Keratinocyte (primary cell): ENCODE measurements at regions not wholly inside any gene's neighbourhood (a gene's known extent, or its start where the extent isn't known, plus 50 kb on each side); places are given as distances from the start of the nearest gene placed in this dataset.
"Not testable (repeated sequence)": the region's sequence is repeated elsewhere in the genome, so short reads cannot be mapped to it uniquely, and the experiment has no call there.

Experiments
- DNase-seq: peaks from one replicate; pipeline ENCODE4 v3.0.0-alpha.2; 2011; ENCODE audit warnings: low read depth, missing footprints, low spot score
- FAIRE-seq: peaks from 2 replicates; lab custom pipeline; 2011; peaks lifted over from hg19 to GRCh38; lab: Jason Lieb, UNC
- H2AFZ ChIP-seq: 2 replicates; pipeline ENCODE4 v1.6.0; 2012; ENCODE audit warnings: low read length, control low read depth, inconsistent platforms; ENCODE audit not compliant: control insufficient read depth
- H3K27ac ChIP-seq: 2 replicates; pipeline ENCODE4 v1.5.1; 2011; ENCODE audit warnings: low read length; ENCODE audit not compliant: control insufficient read depth, insufficient read depth
- H3K27me3 ChIP-seq: 3 replicates; pipeline ENCODE4 v1.6.0; 2011; ENCODE audit warnings: low read length; ENCODE audit not compliant: control insufficient read depth, insufficient read depth; ENCODE audit errors: extremely low read depth
- H3K36me3 ChIP-seq, 2 experiments: 2 replicates in 1 of 2; 3 replicates in 1 of 2; pipeline ENCODE4 v1.5.1; 2011; ENCODE audit warnings: low read length in 2 of 2, mild to moderate bottlenecking in 1 of 2; ENCODE audit not compliant: control insufficient read depth in 2 of 2, insufficient read depth in 2 of 2; ENCODE audit errors: extremely low read depth in 1 of 2
- H3K4me1 ChIP-seq: 3 replicates; pipeline ENCODE4 v1.5.1; 2011; ENCODE audit warnings: low read length; ENCODE audit not compliant: control insufficient read depth, insufficient read depth; ENCODE audit errors: extremely low read depth
- H3K4me2 ChIP-seq: 3 replicates; pipeline ENCODE4 v1.6.0; 2011; ENCODE audit warnings: low read depth, low read length; ENCODE audit not compliant: control insufficient read depth, insufficient read depth; ENCODE audit errors: extremely low read depth
- H3K4me3 ChIP-seq, 3 experiments: fragments of 200-600 bp in 1 of 3; sonication (generic) in 1 of 3; 2 replicates in 2 of 3; 3 replicates in 1 of 3; pipeline ENCODE4 v1.5.1; 2011 to 2016; ENCODE audit warnings: low read length in 3 of 3, mild to moderate bottlenecking in 3 of 3, control low read depth in 2 of 3, inconsistent platforms in 1 of 3, low read depth in 1 of 3, mixed read lengths in 1 of 3, mixed run types in 1 of 3, moderate library complexity in 1 of 3; ENCODE audit not compliant: control insufficient read depth in 2 of 3, insufficient read depth in 2 of 3; ENCODE audit errors: extremely low read depth in 1 of 3
- H3K79me2 ChIP-seq: 2 replicates; pipeline ENCODE4 v1.6.0; 2012; ENCODE audit warnings: low read length; ENCODE audit not compliant: control insufficient read depth, insufficient read depth
- H3K9ac ChIP-seq: 3 replicates; pipeline ENCODE4 v1.6.0; 2011; ENCODE audit warnings: low read length; ENCODE audit not compliant: control insufficient read depth, insufficient read depth; ENCODE audit errors: extremely low read depth
- H3K9me1 ChIP-seq: 3 replicates; pipeline ENCODE4 v1.6.0; 2011; ENCODE audit warnings: low read length; ENCODE audit not compliant: control insufficient read depth, insufficient read depth; ENCODE audit errors: extremely low read depth
- H3K9me3 ChIP-seq: 2 replicates; pipeline ENCODE4 v1.5.1; 2012; ENCODE audit warnings: low read depth, low read length; ENCODE audit not compliant: control insufficient read depth
- H4K20me1 ChIP-seq: 3 replicates; pipeline ENCODE4 v1.6.0; 2011; ENCODE audit warnings: low read length; ENCODE audit not compliant: control insufficient read depth, insufficient read depth; ENCODE audit errors: extremely low read depth
- CTCF ChIP-seq, 3 experiments: IDR thresholded peaks in 1 of 3; conservative IDR thresholded peaks in 1 of 3; optimal IDR thresholded peaks in 1 of 3; 2 replicates in 2 of 3; 3 replicates in 1 of 3; pipeline versions ENCODE3 to v1.5.1; 2011; ENCODE audit warnings: low read length in 3 of 3, mild to moderate bottlenecking in 3 of 3, moderate library complexity in 2 of 3, control low read depth in 1 of 3, inconsistent platforms in 1 of 3; ENCODE audit not compliant: insufficient read depth in 2 of 3; ENCODE audit errors: extremely low read depth in 1 of 3
- EZH2 ChIP-seq: IDR thresholded peaks from one replicate; pipeline ENCODE4 v1.6.1; 2012; ENCODE audit warnings: inconsistent platforms, mild to moderate bottlenecking, low read length, moderate library complexity
- dilution Hi-C: fragments of 300-500 bp; cut with MboI; formaldehyde crosslinking; loops from one replicate; pipeline ENCODE4 v1.7.0; 2020; ENCODE audit warnings: low sequenced_read_pairs; ENCODE audit not compliant: extremely low pct_ligation_motif_present

GRCh38 chr22:48060266-48060665 is 1297.8 kb downstream of the TBC1D22A start:
- no peaks in the 10 kb centered on the region for H3K27me3 ChIP-seq
- no peak overlapping the region for H3K9ac ChIP-seq
- TF ChIP-seq CTCF (optimal IDR thresholded peaks at IDR 0.05 in 1 of 3, IDR thresholded peaks at IDR 0.05 in 1 of 3, conservative IDR thresholded peaks at IDR 0.05 in 1 of 3; ENCODE audit: extremely low read depth in 1 of 3, insufficient read depth in 2 of 3, low read length in 3 of 3) (no peak), EZH2 (no peak)
- no peaks in the 10 kb centered on the region for H3K36me3 ChIP-seq
- DNase-seq (no peak), FAIRE-seq (no peak)
- H3K4me1 ChIP-seq, result no peaks in the 10 kb centered on the region
- no peaks in the 10 kb centered on the region for H4K20me1 ChIP-seq
- peaks cover 9% of the 10 kb centered on the region for H3K9me3 ChIP-seq
- H3K9me1 ChIP-seq, result no peaks in the 10 kb centered on the region
- no peak overlapping the region for H3K4me2 ChIP-seq
- H3K4me3 ChIP-seq, result no peak overlapping the region
- H3K79me2 ChIP-seq, result no peaks in the 10 kb centered on the region
- H3K27ac ChIP-seq, result no peak overlapping the region
- H2AFZ ChIP-seq, result no peak overlapping the region
- dilution Hi-C loops, result no loop called here

- H4K20me1 ChIP-seq, H3K79me2 ChIP-seq, H3K9me3 ChIP-seq, DNase-seq, H3K36me3 ChIP-seq, H3K27ac ChIP-seq, H3K9me1 ChIP-seq, H2AFZ ChIP-seq, H3K4me1 ChIP-seq, dilution Hi-C loops, H3K4me3 ChIP-seq, H3K27me3 ChIP-seq, FAIRE-seq, H3K4me2 ChIP-seq, H3K9ac ChIP-seq: not testable (repeated sequence)
Observed at GRCh38 chr22:48059521-48059920, 1297.1 kb downstream of the TBC1D22A start.

GRCh38 chr22:48057116-48057835 is 1294.8 kb downstream of the TBC1D22A start:
- Histone ChIP-seq H3K27ac (no peak overlapping the region), H3K36me3 (no peaks in the 10 kb centered on the region), H3K9ac (no peak overlapping the region), H3K4me2 (no peak overlapping the region), H3K9me3 (peaks cover 8% of the 10 kb centered on the region), H2AFZ (no peak overlapping the region), H3K9me1 (no peaks in the 10 kb centered on the region), H3K79me2 (no peaks in the 10 kb centered on the region), H3K4me3 (no peak overlapping the region), H3K27me3 (no peaks in the 10 kb centered on the region), H4K20me1 (no peaks in the 10 kb centered on the region), H3K4me1 (no peaks in the 10 kb centered on the region)
- FAIRE-seq (no peak), DNase-seq (no peak)
- no peak for TF ChIP-seq CTCF (optimal IDR thresholded peaks at IDR 0.05 in 1 of 3, IDR thresholded peaks at IDR 0.05 in 1 of 3, conservative IDR thresholded peaks at IDR 0.05 in 1 of 3; ENCODE audit: extremely low read depth in 1 of 3, insufficient read depth in 2 of 3, low read length in 3 of 3)
- no peak for TF ChIP-seq EZH2
- dilution Hi-C loops, result no loop called here
